ENCODE measurements at regions not wholly inside any gene's neighbourhood (a gene's known extent, or its start where the extent isn't known, plus 50 kb on each side); places are given as distances from the start of the nearest gene placed in this dataset.
A peak's percentile ranks its signal among the peaks of the same experiment; 100 is the strongest.

GRCh38 chr4:117225471-117225870 lies 140.1 kb upstream of the TRAM1L1 start:
- Mint-ChIP-seq H3K36me3 (ENCODE audit: low read depth) (no peaks in the 10 kb centered on the region), H3K4me3 (ENCODE audit: unreplicated experiment) (no peak overlapping the region), H3K4me1 (ENCODE audit: low read depth) (no peaks in the 10 kb centered on the region), H3K27ac (ENCODE audit: unreplicated experiment) (no peak overlapping the region), H3K27me3 (ENCODE audit: low read depth) (peaks cover 2% of the 10 kb centered on the region), H3K9me3 (ENCODE audit: low read depth) (no peaks in the 10 kb centered on the region)
- TF ChIP-seq CTCF (IDR thresholded peaks at IDR 0.05): no peak
- no peak for DNase-seq (ENCODE audit: low spot score)

- DNase-seq (ENCODE audit: low spot score): no peak
- TF ChIP-seq CTCF (IDR thresholded peaks at IDR 0.05): no peak
- no peak overlapping the region for H3K4me3 Mint-ChIP-seq (ENCODE audit: unreplicated experiment)
- H3K4me1 Mint-ChIP-seq (ENCODE audit: low read depth): no peaks in the 10 kb centered on the region
- H3K36me3 Mint-ChIP-seq (ENCODE audit: low read depth): no peaks in the 10 kb centered on the region
- peaks cover 2% of the 10 kb centered on the region for H3K27me3 Mint-ChIP-seq (ENCODE audit: low read depth)
- no peak overlapping the region for H3K27ac Mint-ChIP-seq (ENCODE audit: unreplicated experiment)
- H3K9me3 Mint-ChIP-seq (ENCODE audit: low read depth): no peaks in the 10 kb centered on the region
These were observed 142.5 kb upstream of the TRAM1L1 start for GRCh38 chr4:117227925-117228324.

- Mint-ChIP-seq H3K9me3 (ENCODE audit: low read depth) (no peaks in the 10 kb centered on the region), H3K27me3 (ENCODE audit: low read depth) (no peaks in the 10 kb centered on the region), H3K36me3 (ENCODE audit: low read depth) (no peaks in the 10 kb centered on the region), H3K27ac (ENCODE audit: unreplicated experiment) (no peak overlapping the region), H3K4me1 (ENCODE audit: low read depth) (no peaks in the 10 kb centered on the region), H3K4me3 (ENCODE audit: unreplicated experiment) (no peak overlapping the region)
- TF ChIP-seq CTCF (IDR thresholded peaks at IDR 0.05): no peak
- DNase-seq (ENCODE audit: low spot score): peak; percentile 54
These were observed 154.1 kb upstream of the TRAM1L1 start for GRCh38 chr4:117239434-117239833.

GRCh38 chr4:117249333-117249732 lies 164.0 kb upstream of the TRAM1L1 start:
- no peak overlapping the region for H3K27ac Mint-ChIP-seq (ENCODE audit: unreplicated experiment)
- H3K4me1 Mint-ChIP-seq (ENCODE audit: low read depth): no peaks in the 10 kb centered on the region
- no peak for DNase-seq (ENCODE audit: low spot score)
- no peak for TF ChIP-seq CTCF (IDR thresholded peaks at IDR 0.05)
- H3K36me3 Mint-ChIP-seq (ENCODE audit: low read depth): no peaks in the 10 kb centered on the region
- H3K9me3 Mint-ChIP-seq (ENCODE audit: low read depth): peaks cover 5% of the 10 kb centered on the region
- no peak overlapping the region for H3K4me3 Mint-ChIP-seq (ENCODE audit: unreplicated experiment)
- H3K27me3 Mint-ChIP-seq (ENCODE audit: low read depth): no peaks in the 10 kb centered on the region

GRCh38 chr4:117264072-117264471 lies 178.7 kb upstream of the TRAM1L1 start:
- H3K4me3 Mint-ChIP-seq (ENCODE audit: unreplicated experiment): no peak overlapping the region
- no peak overlapping the region for H3K27ac Mint-ChIP-seq (ENCODE audit: unreplicated experiment)
- H3K9me3 Mint-ChIP-seq (ENCODE audit: low read depth): peaks cover 4% of the 10 kb centered on the region
- H3K27me3 Mint-ChIP-seq (ENCODE audit: low read depth): no peaks in the 10 kb centered on the region
- TF ChIP-seq CTCF (IDR thresholded peaks at IDR 0.05): no peak
- no peak for DNase-seq (ENCODE audit: low spot score)
- no peaks in the 10 kb centered on the region for H3K36me3 Mint-ChIP-seq (ENCODE audit: low read depth)
- no peaks in the 10 kb centered on the region for H3K4me1 Mint-ChIP-seq (ENCODE audit: low read depth)
